Stomach (tissue), 8 donors: ENCODE measurements at regions not wholly inside any gene's neighbourhood (a gene's known extent, or its start where the extent isn't known, plus 50 kb on each side); places are given as distances from the start of the nearest gene placed in this dataset.

Experiments used
- DNase-seq, 2 donors: peaks; one replicate each; pipeline versions ENCODE4 v3.0.0 to v3.0.0-alpha.2; 2013 to 2019
- H3K27ac ChIP-seq, 5 donors: fragments of 200-600 bp in 4 of 5; sonication (generic) in 4 of 5; one replicate each; pipeline ENCODE4 v1.5.1; 2013 to 2019; ENCODE audit warnings: mild to moderate bottlenecking in 1 of 5, moderate library complexity in 1 of 5
- H3K27me3 ChIP-seq, 3 donors: fragments of 200-600 bp; sonication (generic); one replicate each; pipeline ENCODE4 v1.5.1; 2017 to 2019; ENCODE audit warnings: mixed run types in 1 of 3
- H3K36me3 ChIP-seq, 4 donors: fragments of 200-600 bp; sonication (generic); 1 replicate in 3 of 4; 2 replicates in 1 of 4; pipeline ENCODE4 v1.5.1; 2016 to 2019
- H3K4me1 ChIP-seq, 4 donors: fragments of 200-600 bp; sonication (generic); one replicate each; pipeline ENCODE4 v1.5.1; 2016 to 2019
- H3K4me3 ChIP-seq, 4 donors: fragments of 200-600 bp; sonication (generic) in 3 of 4; one replicate each; pipeline ENCODE4 v1.5.1; 2016 to 2019; ENCODE audit warnings: mild to moderate bottlenecking in 1 of 4
- H3K9me3 ChIP-seq, 4 donors: fragments of 200-600 bp; sonication (generic); one replicate each; pipeline ENCODE4 v1.5.1; 2016 to 2019
- EP300 ChIP-seq: sonication (generic); formaldehyde crosslinking; IDR thresholded peaks from one replicate; pipeline ENCODE4 v1.6.1; 2017; ENCODE audit warnings: antibody characterized with exemption
- POLR2A ChIP-seq, 4 donors: fragments of 450-650 bp; IDR thresholded peaks; one replicate each; pipeline ENCODE4 v1.6.1; 2016; ENCODE audit warnings: antibody characterized with exemption in 4 of 4, control low read depth in 2 of 4, mild to moderate bottlenecking in 1 of 4, moderate library complexity in 1 of 4
- POLR2AphosphoS5 ChIP-seq, 3 donors: sonication (generic); formaldehyde crosslinking; IDR thresholded peaks; one replicate each; pipeline ENCODE4 v1.6.1; 2016; ENCODE audit warnings: antibody characterized with exemption in 3 of 3
- WGBS, 5 donors: extraction: QIAGEN DNeasy Blood & Tissue Kit in 3 of 5; methylation state at CpG; one replicate each; pipeline versions ENCODE4 v1.1.5 to v1.1.7; 2013 to 2018; 5-methylcytosine and 5-hydroxymethylcytosine counted together
- intact Hi-C: fragments of 100-400 bp; cut with DNase I; formaldehyde crosslinking; loops from one replicate; pipeline ENCODE4 v1.15.1; 2023; ENCODE audit warnings: low total_unique reads
- TF ChIP-seq, protein P1 (sequence below), 7 experiments: fragments of 450-650 bp in 4 of 7; fragments of 200-600 bp in 3 of 7; sonication (generic) in 3 of 7; IDR thresholded peaks; one replicate each; pipeline ENCODE4 v1.5.1; 2016 to 2019; ENCODE audit warnings: antibody characterized with exemption in 7 of 7, control low read depth in 2 of 7, mild to moderate bottlenecking in 1 of 7
- donor health status: healthy with polysubstance abuse.
- donor health status: Bipolar disorder and iron deficiency.
- donor health status: healthy.

DNA sequence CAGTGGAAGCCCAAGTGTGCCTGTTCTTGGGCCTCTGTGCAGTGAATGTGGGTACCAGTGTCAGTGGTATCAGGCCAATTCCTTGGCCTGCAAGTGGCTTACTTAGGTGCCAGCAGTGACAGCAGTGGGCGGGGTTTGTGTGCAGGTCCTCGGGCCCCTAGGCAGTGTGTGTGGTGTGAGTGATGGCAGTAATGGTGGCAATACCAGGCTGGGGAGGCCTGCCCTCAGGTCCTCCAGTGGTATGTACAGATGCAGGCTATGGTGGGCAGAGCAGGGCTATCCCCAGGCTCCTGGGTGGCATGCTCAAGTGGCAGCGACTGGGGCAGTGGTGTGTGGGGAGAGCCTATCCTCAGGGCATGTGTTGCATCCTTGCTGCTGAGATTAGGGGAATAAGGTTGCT, 379.7 kb downstream of the SQOR start:
- WGBS, 5 donors, result 88 to 100% (median 94%) methylated on average over 3 of the region's 3 CpGs
- no peaks in the 10 kb centered on the region for H3K27me3 ChIP-seq
- no peaks in the 10 kb centered on the region for H3K36me3 ChIP-seq
- H3K9me3 ChIP-seq, result peaks cover 0 to 36% (median 24%) of the 10 kb centered on the region in 4 donors
- no peak overlapping the region for H3K27ac ChIP-seq
- H3K4me1 ChIP-seq, result no peaks in the 10 kb centered on the region
- no peak for DNase-seq
- H3K4me3 ChIP-seq, result no peak overlapping the region
- intact Hi-C loops, result no loop called here
- TF ChIP-seq POLR2A (IDR thresholded peaks at IDR 0.05) (no peak), EP300 (no peak), POLR2AphosphoS5 (IDR thresholded peaks at IDR 0.05) (no peak)
- TF ChIP-seq, protein P1, sequence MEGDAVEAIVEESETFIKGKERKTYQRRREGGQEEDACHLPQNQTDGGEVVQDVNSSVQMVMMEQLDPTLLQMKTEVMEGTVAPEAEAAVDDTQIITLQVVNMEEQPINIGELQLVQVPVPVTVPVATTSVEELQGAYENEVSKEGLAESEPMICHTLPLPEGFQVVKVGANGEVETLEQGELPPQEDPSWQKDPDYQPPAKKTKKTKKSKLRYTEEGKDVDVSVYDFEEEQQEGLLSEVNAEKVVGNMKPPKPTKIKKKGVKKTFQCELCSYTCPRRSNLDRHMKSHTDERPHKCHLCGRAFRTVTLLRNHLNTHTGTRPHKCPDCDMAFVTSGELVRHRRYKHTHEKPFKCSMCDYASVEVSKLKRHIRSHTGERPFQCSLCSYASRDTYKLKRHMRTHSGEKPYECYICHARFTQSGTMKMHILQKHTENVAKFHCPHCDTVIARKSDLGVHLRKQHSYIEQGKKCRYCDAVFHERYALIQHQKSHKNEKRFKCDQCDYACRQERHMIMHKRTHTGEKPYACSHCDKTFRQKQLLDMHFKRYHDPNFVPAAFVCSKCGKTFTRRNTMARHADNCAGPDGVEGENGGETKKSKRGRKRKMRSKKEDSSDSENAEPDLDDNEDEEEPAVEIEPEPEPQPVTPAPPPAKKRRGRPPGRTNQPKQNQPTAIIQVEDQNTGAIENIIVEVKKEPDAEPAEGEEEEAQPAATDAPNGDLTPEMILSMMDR (IDR thresholded peaks at IDR 0.05), result no peak

DNA sequence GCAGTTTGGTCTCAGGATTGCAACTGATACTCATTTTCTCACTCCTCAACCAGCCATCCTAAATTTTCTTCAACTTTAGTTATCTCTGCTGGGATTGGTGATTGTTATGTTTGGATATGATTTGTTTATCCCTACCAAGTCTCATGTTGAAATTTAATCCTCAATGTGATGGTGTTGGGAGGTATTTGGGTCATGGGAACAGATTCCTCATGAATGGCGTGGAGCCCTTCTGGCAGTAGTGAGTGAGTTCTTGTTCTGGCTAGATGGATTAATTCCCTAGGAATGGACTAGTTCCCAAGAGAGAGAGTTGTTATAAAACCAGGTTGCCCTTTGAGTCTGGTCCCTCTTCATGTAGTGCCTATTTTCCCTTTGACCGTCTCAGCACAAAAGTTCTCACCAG, 399.9 kb downstream of the SQOR start:
- H3K27me3 ChIP-seq, result no peaks in the 10 kb centered on the region
- WGBS, 5 donors, result 81 to 95% (median 87%) methylated on average over 2 of the region's 2 CpGs
- no peak for TF ChIP-seq POLR2AphosphoS5 (IDR thresholded peaks at IDR 0.05)
- no peak for TF ChIP-seq EP300
- TF ChIP-seq POLR2A (IDR thresholded peaks at IDR 0.05), result no peak
- TF ChIP-seq, protein P1 (IDR thresholded peaks at IDR 0.05), result no peak
- H3K36me3 ChIP-seq, result no peaks in the 10 kb centered on the region
- DNase-seq, result no peak
- intact Hi-C loops, result no loop called here
- no peaks in the 10 kb centered on the region for H3K4me1 ChIP-seq
- H3K9me3 ChIP-seq, result peaks cover 0 to 8% (median 3%) of the 10 kb centered on the region in 4 donors
- no peak overlapping the region for H3K27ac ChIP-seq
- H3K4me3 ChIP-seq, result no peak overlapping the region

DNA sequence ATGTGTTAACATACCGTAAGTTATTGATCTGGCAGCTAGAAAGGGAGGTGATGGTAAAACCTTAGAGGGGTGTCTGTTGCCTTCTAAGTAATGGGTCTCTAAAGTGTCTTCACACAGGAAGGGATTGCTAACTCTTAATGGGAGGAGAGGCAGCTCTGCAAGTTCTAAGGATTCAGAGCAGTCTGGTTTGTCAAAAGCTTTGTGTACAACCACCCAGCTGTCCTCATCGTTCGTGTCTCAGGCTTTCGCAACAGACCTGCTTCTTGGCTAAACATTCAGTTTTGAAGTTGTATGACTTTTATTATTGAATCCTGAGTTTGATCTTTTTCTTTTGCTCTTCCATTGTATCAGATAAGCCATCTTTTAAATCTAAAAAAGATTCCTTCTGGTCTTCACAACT, 404.9 kb downstream of the SQOR start:
- DNase-seq, result no peak
- no peaks in the 10 kb centered on the region for H3K4me1 ChIP-seq
- no peaks in the 10 kb centered on the region for H3K27me3 ChIP-seq
- no peaks in the 10 kb centered on the region for H3K9me3 ChIP-seq
- H3K4me3 ChIP-seq, result no peak overlapping the region
- H3K27ac ChIP-seq, result no peak overlapping the region
- intact Hi-C loops, result no loop called here
- WGBS, 5 donors, result 66 to 88% (median 83%) methylated on average over 4 of the region's 4 CpGs
- TF ChIP-seq, protein P1 (IDR thresholded peaks at IDR 0.05), result no peak
- TF ChIP-seq POLR2A (IDR thresholded peaks at IDR 0.05), result no peak
- no peak for TF ChIP-seq EP300
- no peak for TF ChIP-seq POLR2AphosphoS5 (IDR thresholded peaks at IDR 0.05)
- H3K36me3 ChIP-seq, result no peaks in the 10 kb centered on the region

DNA sequence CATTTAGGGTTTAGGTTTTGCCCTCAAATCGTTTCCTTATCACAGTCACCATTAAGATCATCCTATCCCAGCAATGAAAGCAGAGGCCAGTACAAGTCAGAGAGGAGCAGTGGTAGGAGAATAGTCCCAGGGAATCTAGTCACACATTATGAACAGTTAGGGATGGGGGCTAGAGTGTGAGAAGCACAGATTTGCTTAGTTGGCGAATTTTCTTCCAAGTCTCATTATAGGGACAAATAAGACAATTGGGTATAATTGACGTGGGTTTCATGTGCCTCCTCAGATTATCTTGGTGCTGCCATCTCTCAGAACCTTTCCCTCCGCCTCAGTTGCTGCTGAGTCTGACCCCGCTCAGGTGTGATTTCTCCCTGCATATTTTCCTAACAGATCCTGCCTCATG, 407.1 kb downstream of the SQOR start:
- Histone ChIP-seq H3K36me3 (no peaks in the 10 kb centered on the region), H3K4me1 (no peaks in the 10 kb centered on the region), H3K9me3 (no peaks in the 10 kb centered on the region), H3K4me3 (no peak overlapping the region), H3K27me3 (no peaks in the 10 kb centered on the region), H3K27ac (no peak overlapping the region)
- no peak for DNase-seq
- intact Hi-C loops, result no loop called here
- 78 to 84% (median 78%) methylated on average over 5 of the region's 5 CpGs for WGBS, 5 donors
- TF ChIP-seq POLR2AphosphoS5 (IDR thresholded peaks at IDR 0.05) (no peak), EP300 (no peak), POLR2A (IDR thresholded peaks at IDR 0.05) (no peak)
- TF ChIP-seq, protein P1 (IDR thresholded peaks at IDR 0.05), result no peak
